A549 (cell line): ENCODE measurements at regions not wholly inside any gene's neighbourhood (a gene's known extent, or its start where the extent isn't known, plus 50 kb on each side); places are given as distances from the start of the nearest gene placed in this dataset.

Experiments used
- ATAC-seq, 2 experiments: fragments of 200-7000 bp in 1 of 2; fragments of >200 bp in 1 of 2; cut with Nextera tagmentation in 1 of 2; cut with Tn5 transposase in 1 of 2; 3 replicates each; pipeline versions ENCODE4 v1.8.0 to v1.9.1; 2018 to 2020; ENCODE audit warnings: mild to moderate bottlenecking in 1 of 2, moderate library complexity in 1 of 2
- CTCF ChIA-PET: fragments of 300-600 bp; sonication (Branson Sonifier 250); formaldehyde crosslinking; extraction: SDS; loops from one replicate; lab custom pipeline; 2021; ENCODE audit warnings: antibody characterized with exemption, inconsistent platforms; lab: Yijun Ruan, JAX
- POLR2A ChIA-PET: fragments of 350-600 bp; formaldehyde crosslinking; extraction: SDS; loops from one replicate; lab custom pipeline; 2021; ENCODE audit warnings: antibody characterized with exemption, inconsistent platforms; lab: Yijun Ruan, JAX
- DNase-seq, 2 experiments: peaks; one replicate each; pipeline versions ENCODE4 v3.0.0 to v3.0.0-alpha.2; 2011 to 2016; ENCODE audit warnings: low read depth in 1 of 2, low spot score in 1 of 2
- FAIRE-seq: peaks from 2 replicates; lab custom pipeline; 2011; peaks lifted over from hg19 to GRCh38; lab: Jason Lieb, UNC
- H3K27ac ChIP-seq, 2 experiments: fragments of >200 bp; sonication (Bioruptor Twin); formaldehyde crosslinking; 3 replicates each; pipeline ENCODE4 v1.5.1; 2016 to 2017
- H3K4me1 ChIP-seq: fragments of >200 bp; sonication (Bioruptor Twin); formaldehyde crosslinking; 3 replicates; pipeline ENCODE4 v1.6.1; 2016
- H3K4me2 ChIP-seq: fragments of >200 bp; sonication (Bioruptor Twin); formaldehyde crosslinking; 3 replicates; pipeline ENCODE4 v1.6.1; 2016
- H3K4me3 ChIP-seq: fragments of >200 bp; sonication (Bioruptor Twin); formaldehyde crosslinking; 3 replicates; pipeline ENCODE4 v1.5.1; 2016
- H3K9me3 ChIP-seq: fragments of >200 bp; sonication (Bioruptor Twin); formaldehyde crosslinking; 3 replicates; pipeline ENCODE4 v1.6.1; 2016
- BHLHE40 ChIP-seq: IDR thresholded peaks from 2 replicates; pipeline ENCODE4 v1.6.1; 2012; ENCODE audit warnings: low read depth, low read length, inconsistent platforms
- CEBPB ChIP-seq, 2 experiments: fragments of >200 bp in 1 of 2; sonication (Bioruptor Twin) in 1 of 2; formaldehyde crosslinking in 1 of 2; IDR thresholded peaks; 2 replicates each; pipeline ENCODE4 v1.6.1; 2012 to 2016
- CHD2 ChIP-seq: fragments of 150-350 bp; IDR thresholded peaks from 2 replicates; pipeline ENCODE4 v1.6.1; 2014; ENCODE audit warnings: low read length; ENCODE audit not compliant: partially characterized antibody
- CHD4 ChIP-seq: fragments of 200-600 bp; sonication (generic); IDR thresholded peaks from 2 replicates; pipeline ENCODE4 v1.6.1; 2016; ENCODE audit warnings: antibody characterized with exemption, mild to moderate bottlenecking, borderline replicate concordance
- CTCF ChIP-seq: fragments of >200 bp; sonication (Bioruptor Twin); formaldehyde crosslinking; IDR thresholded peaks from 3 replicates; pipeline ENCODE4 v1.5.1; 2016
- FOSB ChIP-seq: fragments of 250-450 bp; sonication (Bioruptor Pico); IDR thresholded peaks from 2 replicates; pipeline ENCODE4 v1.5.0; 2020; ENCODE audit warnings: mild to moderate bottlenecking, moderate library complexity
- FOSL2 ChIP-seq, 2 experiments: fragments of 450-650 bp in 1 of 2; fragments of >200 bp in 1 of 2; sonication (Bioruptor Twin) in 1 of 2; formaldehyde crosslinking; IDR thresholded peaks; 2 replicates each; pipeline versions ENCODE4 v1.5.0 to v1.6.1; 2016 to 2020; ENCODE audit warnings: mild to moderate bottlenecking in 1 of 2, moderate library complexity in 1 of 2
- FOXS1 ChIP-seq: fragments of 250-450 bp; sonication (Bioruptor Pico); IDR thresholded peaks from 2 replicates; pipeline ENCODE4 v1.5.0; 2020; ENCODE audit warnings: mild to moderate bottlenecking, moderate library complexity
- GATA3 ChIP-seq: IDR thresholded peaks from 2 replicates; pipeline ENCODE4 v1.6.1; 2012; ENCODE audit warnings: borderline replicate concordance
- HEYL ChIP-seq: fragments of 250-450 bp; sonication (Bioruptor Pico); IDR thresholded peaks from 2 replicates; pipeline ENCODE4 v1.8.0; 2021; ENCODE audit warnings: mild to moderate bottlenecking, moderate library complexity
- HOXA7 ChIP-seq: fragments of 250-450 bp; sonication (Bioruptor Pico); IDR thresholded peaks from 2 replicates; pipeline ENCODE4 v1.5.0; 2020; ENCODE audit warnings: mild to moderate bottlenecking, moderate library complexity
- JUN ChIP-seq, 2 experiments: fragments of >200 bp; sonication (Bioruptor Twin); formaldehyde crosslinking; IDR thresholded peaks; 2 replicates in 1 of 2; 3 replicates in 1 of 2; pipeline ENCODE4 v1.6.1; 2016 to 2017
- KDM5A ChIP-seq: fragments of 200-600 bp; sonication (generic); IDR thresholded peaks from 2 replicates; pipeline ENCODE4 v1.6.1; 2016; ENCODE audit warnings: antibody characterized with exemption, mild to moderate bottlenecking
- MAFK ChIP-seq: fragments of 450-650 bp; IDR thresholded peaks from 2 replicates; pipeline ENCODE4 v1.6.1; 2014; ENCODE audit not compliant: partially characterized antibody
- MYC ChIP-seq: IDR thresholded peaks from 2 replicates; pipeline ENCODE4 v1.6.1; 2012; ENCODE audit warnings: mild to moderate bottlenecking, inconsistent platforms, low read length, improper control_type of control experiment, borderline replicate concordance
- NFE2L2 ChIP-seq: fragments of 150-350 bp; conservative IDR thresholded peaks from 2 replicates; pipeline ENCODE4 v1.6.1; 2014; ENCODE audit warnings: low read length
- NR3C1 ChIP-seq: fragments of >200 bp; sonication (Bioruptor Twin); formaldehyde crosslinking; IDR thresholded peaks from 3 replicates; pipeline ENCODE4 v1.6.1; 2017
- PHF8 ChIP-seq: fragments of 200-600 bp; sonication (generic); IDR thresholded peaks from 2 replicates; pipeline ENCODE4 v1.6.1; 2016; ENCODE audit warnings: low read depth, mild to moderate bottlenecking, antibody characterized with exemption, moderate library complexity, borderline replicate concordance
- POLR2AphosphoS2 ChIP-seq: conservative IDR thresholded peaks from 2 replicates; pipeline ENCODE4 v1.6.1; 2012; ENCODE audit warnings: low read length, improper control_type of control experiment, inconsistent platforms
- RCOR1 ChIP-seq: fragments of 150-350 bp; IDR thresholded peaks from 2 replicates; pipeline ENCODE4 v1.6.1; 2014; ENCODE audit warnings: antibody characterized with exemption, low read length, low read depth
- RNF2 ChIP-seq: fragments of 200-600 bp; sonication (generic); IDR thresholded peaks from 2 replicates; pipeline ENCODE4 v1.6.1; 2016; ENCODE audit warnings: low read depth, mild to moderate bottlenecking, antibody characterized with exemption, moderate library complexity, borderline replicate concordance
- SREBF2 ChIP-seq: fragments of 450-650 bp; IDR thresholded peaks from 2 replicates; pipeline ENCODE4 v1.6.1; 2014; ENCODE audit warnings: mild to moderate bottlenecking, moderate library complexity
- WGBS: methylation state at CpG from one replicate; pipeline ENCODE4 v1.1.6; 2017; ENCODE audit errors: missing lambda C conversion rate; 5-methylcytosine and 5-hydroxymethylcytosine counted together
- TF ChIP-seq, protein P1 (sequence below): fragments of >200 bp; sonication (Bioruptor Twin); formaldehyde crosslinking; IDR thresholded peaks from 3 replicates; pipeline ENCODE4 v1.6.1; 2016
- TF ChIP-seq, protein P2 (sequence below): fragments of 450-650 bp; IDR thresholded peaks from 2 replicates; pipeline ENCODE4 v1.6.1; 2014; ENCODE audit warnings: antibody characterized with exemption
- TF ChIP-seq, protein P3 (sequence below): fragments of 200-600 bp; sonication (generic); IDR thresholded peaks from 2 replicates; pipeline ENCODE4 v1.6.1; 2016; ENCODE audit warnings: antibody characterized with exemption, mild to moderate bottlenecking, moderate library complexity
- TF ChIP-seq, protein P4 (sequence below): fragments of 250-450 bp; sonication (Bioruptor Pico); IDR thresholded peaks from 2 replicates; pipeline ENCODE4 v1.5.0; 2020; ENCODE audit warnings: low read depth, mild to moderate bottlenecking, moderate library complexity

DNA sequence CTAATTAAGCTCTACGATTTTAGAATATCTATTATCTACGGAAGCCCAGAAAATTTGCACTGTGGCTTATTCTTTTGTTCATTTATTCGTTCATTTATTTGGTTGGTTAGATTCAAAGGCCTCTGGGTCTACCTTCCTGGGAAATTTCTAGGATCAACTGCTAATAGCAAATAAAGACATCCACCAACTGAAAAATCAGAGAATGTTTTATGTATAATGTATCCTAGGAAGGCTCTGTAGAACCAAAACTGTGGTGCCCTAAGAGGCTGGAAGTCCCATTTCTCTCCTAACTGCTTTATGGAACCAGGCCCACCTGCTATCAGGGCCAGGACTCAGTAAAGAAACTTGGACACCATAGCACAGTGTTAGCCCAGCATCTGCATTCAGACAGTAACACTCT lies 923.4 kb upstream of the AUTS2 start:
- no peak overlapping the region for H3K4me2 ChIP-seq
- ChIA-PET CTCF (no interaction called here), POLR2A (no interaction called here)
- H3K4me1 ChIP-seq: no peaks in the 10 kb centered on the region; the same call in 2 of the 3 replicates
- 82% methylated on average over 3 of the region's 3 CpGs for WGBS
- no peak for TF ChIP-seq JUN (IDR thresholded peaks at IDR 0.05)
- TF ChIP-seq HEYL (CRISPR knock-in tag): no peak
- TF ChIP-seq, protein P1, sequence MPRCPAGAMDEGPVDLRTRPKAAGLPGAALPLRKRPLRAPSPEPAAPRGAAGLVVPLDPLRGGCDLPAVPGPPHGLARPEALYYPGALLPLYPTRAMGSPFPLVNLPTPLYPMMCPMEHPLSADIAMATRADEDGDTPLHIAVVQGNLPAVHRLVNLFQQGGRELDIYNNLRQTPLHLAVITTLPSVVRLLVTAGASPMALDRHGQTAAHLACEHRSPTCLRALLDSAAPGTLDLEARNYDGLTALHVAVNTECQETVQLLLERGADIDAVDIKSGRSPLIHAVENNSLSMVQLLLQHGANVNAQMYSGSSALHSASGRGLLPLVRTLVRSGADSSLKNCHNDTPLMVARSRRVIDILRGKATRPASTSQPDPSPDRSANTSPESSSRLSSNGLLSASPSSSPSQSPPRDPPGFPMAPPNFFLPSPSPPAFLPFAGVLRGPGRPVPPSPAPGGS: no peak
- no peak for TF ChIP-seq POLR2AphosphoS2
- TF ChIP-seq HOXA7 (CRISPR knock-in tag): no peak
- no peak for TF ChIP-seq SREBF2
- TF ChIP-seq GATA3: no peak
- TF ChIP-seq NR3C1: no peak
- no peak for TF ChIP-seq NFE2L2
- TF ChIP-seq, protein P2, sequence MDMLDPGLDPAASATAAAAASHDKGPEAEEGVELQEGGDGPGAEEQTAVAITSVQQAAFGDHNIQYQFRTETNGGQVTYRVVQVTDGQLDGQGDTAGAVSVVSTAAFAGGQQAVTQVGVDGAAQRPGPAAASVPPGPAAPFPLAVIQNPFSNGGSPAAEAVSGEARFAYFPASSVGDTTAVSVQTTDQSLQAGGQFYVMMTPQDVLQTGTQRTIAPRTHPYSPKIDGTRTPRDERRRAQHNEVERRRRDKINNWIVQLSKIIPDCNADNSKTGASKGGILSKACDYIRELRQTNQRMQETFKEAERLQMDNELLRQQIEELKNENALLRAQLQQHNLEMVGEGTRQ: no peak
- TF ChIP-seq, protein P3, sequence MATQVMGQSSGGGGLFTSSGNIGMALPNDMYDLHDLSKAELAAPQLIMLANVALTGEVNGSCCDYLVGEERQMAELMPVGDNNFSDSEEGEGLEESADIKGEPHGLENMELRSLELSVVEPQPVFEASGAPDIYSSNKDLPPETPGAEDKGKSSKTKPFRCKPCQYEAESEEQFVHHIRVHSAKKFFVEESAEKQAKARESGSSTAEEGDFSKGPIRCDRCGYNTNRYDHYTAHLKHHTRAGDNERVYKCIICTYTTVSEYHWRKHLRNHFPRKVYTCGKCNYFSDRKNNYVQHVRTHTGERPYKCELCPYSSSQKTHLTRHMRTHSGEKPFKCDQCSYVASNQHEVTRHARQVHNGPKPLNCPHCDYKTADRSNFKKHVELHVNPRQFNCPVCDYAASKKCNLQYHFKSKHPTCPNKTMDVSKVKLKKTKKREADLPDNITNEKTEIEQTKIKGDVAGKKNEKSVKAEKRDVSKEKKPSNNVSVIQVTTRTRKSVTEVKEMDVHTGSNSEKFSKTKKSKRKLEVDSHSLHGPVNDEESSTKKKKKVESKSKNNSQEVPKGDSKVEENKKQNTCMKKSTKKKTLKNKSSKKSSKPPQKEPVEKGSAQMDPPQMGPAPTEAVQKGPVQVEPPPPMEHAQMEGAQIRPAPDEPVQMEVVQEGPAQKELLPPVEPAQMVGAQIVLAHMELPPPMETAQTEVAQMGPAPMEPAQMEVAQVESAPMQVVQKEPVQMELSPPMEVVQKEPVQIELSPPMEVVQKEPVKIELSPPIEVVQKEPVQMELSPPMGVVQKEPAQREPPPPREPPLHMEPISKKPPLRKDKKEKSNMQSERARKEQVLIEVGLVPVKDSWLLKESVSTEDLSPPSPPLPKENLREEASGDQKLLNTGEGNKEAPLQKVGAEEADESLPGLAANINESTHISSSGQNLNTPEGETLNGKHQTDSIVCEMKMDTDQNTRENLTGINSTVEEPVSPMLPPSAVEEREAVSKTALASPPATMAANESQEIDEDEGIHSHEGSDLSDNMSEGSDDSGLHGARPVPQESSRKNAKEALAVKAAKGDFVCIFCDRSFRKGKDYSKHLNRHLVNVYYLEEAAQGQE: no peak
- TF ChIP-seq FOSB (CRISPR knock-in tag): no peak
- no peak for TF ChIP-seq RCOR1
- TF ChIP-seq FOSL2 (IDR thresholded peaks at IDR 0.05): no peak
- TF ChIP-seq FOSL2 (CRISPR knock-in tag; IDR thresholded peaks at IDR 0.05): no peak
- no peak for TF ChIP-seq CHD4
- TF ChIP-seq MYC: no peak
- no peak for TF ChIP-seq PHF8
- TF ChIP-seq CEBPB (IDR thresholded peaks at IDR 0.05): no peak
- ATAC-seq: no peak
- FAIRE-seq: no peak
- H3K27ac ChIP-seq: no peak overlapping the region
- no peak for DNase-seq
- no peak overlapping the region for H3K4me3 ChIP-seq
- peaks cover 11% of the 10 kb centered on the region; the same call in 2 of the 3 replicates for H3K9me3 ChIP-seq

GRCh38 chr7:68676813-68677535 lies 921.3 kb upstream of the AUTS2 start:
- FAIRE-seq (no peak), ATAC-seq (no peak), DNase-seq (no peak)
- Histone ChIP-seq H3K4me1 (no peaks in the 10 kb centered on the region; the same call in 2 of the 3 replicates), H3K9me3 (peaks cover 11% of the 10 kb centered on the region; the same call in 2 of the 3 replicates), H3K4me3 (no peak overlapping the region), H3K27ac (no peak overlapping the region), H3K4me2 (no peak overlapping the region)
- CTCF ChIA-PET: no interaction called here
- 86% methylated on average over 13 of the region's 13 CpGs for WGBS
- TF ChIP-seq KDM5A (no peak), RNF2 (no peak), CTCF (no peak), FOXS1 (CRISPR knock-in tag) (no peak), BHLHE40 (no peak), CHD2 (no peak), MAFK (no peak)
- TF ChIP-seq, protein P4, sequence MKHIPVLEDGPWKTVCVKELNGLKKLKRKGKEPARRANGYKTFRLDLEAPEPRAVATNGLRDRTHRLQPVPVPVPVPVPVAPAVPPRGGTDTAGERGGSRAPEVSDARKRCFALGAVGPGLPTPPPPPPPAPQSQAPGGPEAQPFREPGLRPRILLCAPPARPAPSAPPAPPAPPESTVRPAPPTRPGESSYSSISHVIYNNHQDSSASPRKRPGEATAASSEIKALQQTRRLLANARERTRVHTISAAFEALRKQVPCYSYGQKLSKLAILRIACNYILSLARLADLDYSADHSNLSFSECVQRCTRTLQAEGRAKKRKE (CRISPR knock-in tag): no peak
- POLR2A ChIA-PET: no interaction called here
